Keratinocyte (primary cell): ENCODE measurements at regions not wholly inside any gene's neighbourhood (a gene's known extent, or its start where the extent isn't known, plus 50 kb on each side); places are given as distances from the start of the nearest gene placed in this dataset.

Experiments
- EZH2 ChIP-seq: IDR thresholded peaks from one replicate; pipeline ENCODE4 v1.6.1; 2012; ENCODE audit warnings: inconsistent platforms, mild to moderate bottlenecking, low read length, moderate library complexity
- TF ChIP-seq, protein P1 (sequence below), 3 experiments: IDR thresholded peaks in 1 of 3; conservative IDR thresholded peaks in 1 of 3; optimal IDR thresholded peaks in 1 of 3; 2 replicates in 2 of 3; 3 replicates in 1 of 3; pipeline versions ENCODE3 to v1.5.1; 2011; ENCODE audit warnings: low read length in 3 of 3, mild to moderate bottlenecking in 3 of 3, moderate library complexity in 2 of 3, control low read depth in 1 of 3, inconsistent platforms in 1 of 3; ENCODE audit not compliant: insufficient read depth in 2 of 3; ENCODE audit errors: extremely low read depth in 1 of 3

- TF ChIP-seq, protein P1, sequence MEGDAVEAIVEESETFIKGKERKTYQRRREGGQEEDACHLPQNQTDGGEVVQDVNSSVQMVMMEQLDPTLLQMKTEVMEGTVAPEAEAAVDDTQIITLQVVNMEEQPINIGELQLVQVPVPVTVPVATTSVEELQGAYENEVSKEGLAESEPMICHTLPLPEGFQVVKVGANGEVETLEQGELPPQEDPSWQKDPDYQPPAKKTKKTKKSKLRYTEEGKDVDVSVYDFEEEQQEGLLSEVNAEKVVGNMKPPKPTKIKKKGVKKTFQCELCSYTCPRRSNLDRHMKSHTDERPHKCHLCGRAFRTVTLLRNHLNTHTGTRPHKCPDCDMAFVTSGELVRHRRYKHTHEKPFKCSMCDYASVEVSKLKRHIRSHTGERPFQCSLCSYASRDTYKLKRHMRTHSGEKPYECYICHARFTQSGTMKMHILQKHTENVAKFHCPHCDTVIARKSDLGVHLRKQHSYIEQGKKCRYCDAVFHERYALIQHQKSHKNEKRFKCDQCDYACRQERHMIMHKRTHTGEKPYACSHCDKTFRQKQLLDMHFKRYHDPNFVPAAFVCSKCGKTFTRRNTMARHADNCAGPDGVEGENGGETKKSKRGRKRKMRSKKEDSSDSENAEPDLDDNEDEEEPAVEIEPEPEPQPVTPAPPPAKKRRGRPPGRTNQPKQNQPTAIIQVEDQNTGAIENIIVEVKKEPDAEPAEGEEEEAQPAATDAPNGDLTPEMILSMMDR (optimal IDR thresholded peaks at IDR 0.05 in 1 of 3, IDR thresholded peaks at IDR 0.05 in 1 of 3, conservative IDR thresholded peaks at IDR 0.05 in 1 of 3; ENCODE audit: extremely low read depth in 1 of 3, insufficient read depth in 2 of 3, low read length in 3 of 3), result no peak
- TF ChIP-seq EZH2, result no peak
Observed at GRCh38 chr11:45532546-45532945, 132.9 kb downstream of the CHST1 start.
